ENCODE measurements at regions not wholly inside any gene's neighbourhood (a gene's known extent, or its start where the extent isn't known, plus 50 kb on each side); places are given as distances from the start of the nearest gene placed in this dataset.
"Not testable (repeated sequence)": the region's sequence is repeated elsewhere in the genome, so short reads cannot be mapped to it uniquely, and the experiment has no call there.

DNA sequence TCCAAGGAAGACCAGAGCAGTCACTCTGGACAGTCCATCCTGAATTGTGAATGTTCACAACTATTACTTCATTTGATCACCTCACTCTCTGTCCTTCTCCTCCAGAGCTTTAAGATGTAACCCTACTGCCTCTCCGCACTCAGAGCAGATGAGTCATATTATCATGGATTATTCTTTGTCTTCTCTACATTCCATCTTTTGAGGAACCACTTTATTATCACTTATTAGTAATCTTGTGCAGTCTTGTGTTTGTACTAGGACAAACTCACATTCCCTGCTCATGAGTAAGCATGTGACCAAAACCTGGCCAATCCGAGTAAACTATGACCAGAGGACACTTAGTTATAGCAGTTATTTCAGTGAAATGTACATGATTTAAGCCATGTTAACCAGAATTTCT lies 401.5 kb upstream of the ADGRB3 start:
- no peak for DNase-seq

DNA sequence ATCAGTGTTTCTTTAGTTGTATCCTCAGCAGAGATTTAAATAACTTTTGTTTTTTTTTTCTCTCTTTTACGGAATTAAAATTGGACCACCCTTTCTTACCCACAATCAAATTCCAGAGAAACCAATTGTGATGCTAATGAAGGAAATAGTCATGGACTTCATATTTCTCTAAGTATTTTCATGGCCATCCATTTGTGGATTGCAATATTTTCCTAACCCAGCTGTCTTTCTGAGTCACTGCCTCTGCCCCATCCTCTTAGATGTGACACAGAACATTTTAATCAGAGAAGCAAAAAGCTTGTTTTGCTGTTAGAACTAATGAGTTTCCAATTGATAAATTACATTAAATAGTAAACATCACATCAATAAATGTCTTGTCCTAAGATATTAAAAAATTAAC lies 405.5 kb upstream of the ADGRB3 start:
- DNase-seq = no peak

GRCh38 chr6:68226460-68226859 lies 408.6 kb upstream of the ADGRB3 start:
- peak; percentile 2 for DNase-seq

DNA sequence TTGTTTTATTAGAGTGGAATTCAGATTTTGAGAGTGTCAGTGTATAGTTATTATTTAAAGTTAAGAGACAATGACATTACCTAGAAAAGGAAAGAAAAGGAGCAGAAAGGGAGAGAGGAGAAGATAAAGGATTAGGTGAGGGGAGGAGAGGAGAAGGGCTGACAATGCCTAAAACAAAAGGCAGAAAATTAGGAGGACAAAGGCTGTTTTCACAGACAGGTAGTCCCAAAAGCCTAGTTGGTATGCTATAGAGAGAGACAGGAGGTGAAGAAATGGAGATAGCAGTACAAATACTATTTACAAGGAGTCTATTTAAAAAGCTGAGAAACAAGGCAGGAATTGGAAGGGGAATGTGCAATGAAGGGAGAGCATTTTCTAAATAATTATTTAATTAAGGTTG lies 409.4 kb upstream of the ADGRB3 start:
- DNase-seq = no peak

DNA sequence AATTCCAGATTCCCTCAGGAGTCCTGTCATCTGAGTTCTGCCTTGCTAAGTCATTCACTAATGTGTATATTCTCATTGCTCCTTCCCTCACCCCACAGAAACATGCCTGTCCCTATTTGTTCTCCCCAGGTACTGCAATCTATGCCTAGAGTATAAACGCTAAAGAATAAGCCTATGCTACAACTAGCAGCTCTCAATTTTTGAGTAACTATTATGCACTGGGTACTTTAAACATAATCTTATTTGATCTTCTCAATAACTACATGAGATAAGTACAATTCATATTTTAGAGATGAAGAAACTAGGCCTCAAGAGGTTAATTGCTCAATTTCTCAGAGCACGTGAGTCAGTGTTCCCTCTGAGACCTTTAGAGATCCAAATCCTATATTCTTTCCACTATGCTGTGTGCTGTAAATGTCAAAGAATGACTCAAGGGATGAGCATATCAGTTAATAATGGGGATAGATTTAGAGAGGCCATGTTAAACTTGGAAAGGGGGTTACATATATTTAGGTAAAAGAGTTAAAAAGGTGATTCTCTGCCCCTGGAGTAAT lies 423.8 kb upstream of the ADGRB3 start:
- no peak for DNase-seq

- not testable (repeated sequence) for DNase-seq
Observed at GRCh38 chr6:68207612-68208011, 427.5 kb upstream of the ADGRB3 start.

- DNase-seq = no peak
Observed at GRCh38 chr6:68200929-68201328, 434.2 kb upstream of the ADGRB3 start.

DNA sequence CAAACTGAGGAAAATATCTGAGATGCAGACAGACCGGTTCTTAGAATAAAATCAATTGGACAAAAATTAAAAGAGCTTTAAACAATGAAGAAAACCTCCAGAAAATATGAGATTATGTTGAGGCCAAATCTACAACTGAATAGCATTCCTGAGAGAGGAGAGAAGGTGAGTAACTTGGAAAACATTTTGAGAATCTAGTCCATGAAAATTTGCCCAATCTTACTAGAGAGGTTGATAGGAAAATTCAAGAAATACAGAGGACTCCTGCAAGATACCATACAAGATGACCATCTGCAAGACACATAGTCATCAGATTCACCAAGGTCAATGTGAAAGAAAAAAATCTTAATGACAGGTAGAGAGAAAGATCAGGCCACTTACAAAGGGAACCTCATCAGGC lies 437.7 kb upstream of the ADGRB3 start:
- DNase-seq = no peak

GRCh38 chr6:68196645-68197044 lies 438.4 kb upstream of the ADGRB3 start:
- DNase-seq = no peak

- DNase-seq = not testable (repeated sequence)
Observed at GRCh38 chr6:68195753-68196152, 439.3 kb upstream of the ADGRB3 start.

GRCh38 chr6:68194846-68195478 lies 440.1 kb upstream of the ADGRB3 start:
- DNase-seq = no peak

DNA sequence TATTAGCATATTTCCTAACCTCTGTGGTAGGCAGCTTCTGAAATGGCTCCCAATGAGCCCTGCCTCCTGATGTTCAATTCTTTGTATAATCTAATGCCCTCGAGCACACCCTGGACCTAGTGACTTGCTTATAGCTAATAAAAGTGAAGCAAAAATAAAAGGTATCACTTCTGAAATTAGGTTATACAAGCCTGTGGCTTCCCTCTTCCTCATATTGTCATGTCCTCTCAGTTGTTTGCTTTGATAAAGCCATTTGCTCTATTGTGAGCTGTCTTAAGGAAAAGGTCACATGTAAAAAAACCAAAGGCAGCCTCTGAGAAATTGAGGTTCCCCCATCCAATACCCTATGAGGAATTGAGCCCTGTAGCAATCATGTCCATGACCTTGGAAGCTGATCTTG lies 442.1 kb upstream of the ADGRB3 start:
- DNase-seq = no peak

DNA sequence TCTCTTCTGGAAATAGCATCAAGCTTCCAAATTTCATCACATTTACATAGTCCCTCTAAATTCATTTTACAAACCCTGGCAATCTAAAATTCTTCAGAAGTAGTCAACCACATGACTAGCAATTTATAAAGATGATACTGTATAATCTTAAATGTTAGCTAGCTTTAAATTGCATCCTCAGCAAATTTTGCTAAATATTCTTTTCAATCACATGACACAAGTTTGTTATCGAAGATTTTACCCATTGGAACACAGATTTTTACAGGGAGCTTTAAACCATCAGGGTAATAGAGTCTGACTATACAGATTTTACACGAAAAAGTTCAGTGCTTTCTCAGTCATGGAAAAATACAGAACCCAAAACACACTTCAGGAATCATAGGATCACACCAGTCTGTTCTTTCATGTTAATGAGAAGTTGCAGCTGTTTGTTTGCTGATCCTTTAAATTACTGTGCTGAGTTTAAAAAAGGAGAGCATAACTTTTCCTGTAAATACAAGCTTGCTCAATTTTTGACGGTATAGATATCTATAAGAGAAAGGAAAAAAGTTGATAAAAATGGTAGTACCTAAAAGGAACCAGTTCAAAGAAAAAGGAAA lies 445.8 kb upstream of the ADGRB3 start:
- no peak for DNase-seq

- DNase-seq = no peak
Observed at GRCh38 chr6:68186870-68187269, 448.2 kb upstream of the ADGRB3 start.

DNA sequence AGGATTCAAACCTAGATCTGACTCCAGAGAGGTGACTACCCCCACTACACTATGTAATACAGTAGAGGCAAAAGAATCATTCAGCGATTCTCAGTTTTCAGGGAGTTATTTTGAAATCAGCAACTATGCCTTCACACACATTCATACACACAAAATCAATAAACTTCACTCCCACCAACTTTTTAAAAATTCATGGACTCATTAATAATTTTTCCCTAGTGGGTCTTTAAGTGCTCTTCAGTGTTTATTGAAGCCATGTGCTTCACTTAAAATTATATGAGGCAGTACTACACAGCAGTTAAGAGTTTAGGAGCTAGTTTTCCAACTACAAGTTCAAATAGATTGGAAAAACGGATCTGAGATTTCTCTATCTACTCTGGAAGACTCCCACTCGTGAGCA lies 452.7 kb upstream of the ADGRB3 start:
- no peak for DNase-seq

- DNase-seq = not testable (repeated sequence)
Observed at GRCh38 chr6:68181027-68181426, 454.1 kb upstream of the ADGRB3 start.

DNA sequence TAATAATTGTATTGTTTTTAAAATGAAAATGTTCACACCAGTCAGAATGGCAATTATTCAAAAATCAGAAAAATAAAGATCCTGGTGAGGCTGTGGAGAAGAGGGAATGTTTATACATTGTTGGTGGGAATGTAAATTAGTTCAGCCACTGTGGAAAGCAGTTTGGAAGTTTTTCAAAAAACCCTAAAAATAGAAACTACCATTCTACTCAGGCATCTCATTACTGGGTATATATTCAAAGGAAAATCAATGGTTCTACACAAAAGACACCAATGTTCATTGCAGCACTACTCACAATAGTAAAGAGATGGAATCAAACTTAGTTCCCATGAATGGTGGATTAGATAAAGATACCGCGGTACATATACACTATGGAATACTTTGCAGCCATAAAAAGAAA lies 461.5 kb upstream of the ADGRB3 start:
- no peak for DNase-seq

- no peak for DNase-seq
Observed at GRCh38 chr6:68169922-68170321, 465.2 kb upstream of the ADGRB3 start.

- DNase-seq = no peak
Observed at GRCh38 chr6:68167604-68168003, 467.5 kb upstream of the ADGRB3 start.

GRCh38 chr6:68160812-68161211 lies 474.3 kb upstream of the ADGRB3 start:
- not testable (repeated sequence) for DNase-seq

DNA sequence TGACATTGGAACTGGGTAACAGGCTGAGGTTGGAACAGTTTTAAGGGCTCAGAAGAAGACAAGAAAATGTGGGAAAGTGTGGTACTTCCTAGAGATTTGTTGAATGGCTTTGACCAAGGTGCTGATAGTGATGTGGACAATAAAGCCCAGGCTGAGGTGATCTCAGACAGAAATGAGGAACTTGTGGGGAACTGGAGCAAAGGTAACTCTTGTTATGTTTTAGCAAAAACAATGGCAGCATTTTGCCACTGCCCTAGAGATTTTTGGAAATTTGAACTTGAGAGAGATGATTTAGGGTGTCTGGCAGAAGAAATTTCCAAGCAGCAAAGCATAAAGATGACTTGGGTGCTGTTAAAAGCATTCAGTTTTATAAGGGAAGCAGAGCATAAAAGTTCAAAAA lies 474.7 kb upstream of the ADGRB3 start:
- DNase-seq = no peak

GRCh38 chr6:68159433-68159832 lies 475.6 kb upstream of the ADGRB3 start:
- no peak for DNase-seq

DNA sequence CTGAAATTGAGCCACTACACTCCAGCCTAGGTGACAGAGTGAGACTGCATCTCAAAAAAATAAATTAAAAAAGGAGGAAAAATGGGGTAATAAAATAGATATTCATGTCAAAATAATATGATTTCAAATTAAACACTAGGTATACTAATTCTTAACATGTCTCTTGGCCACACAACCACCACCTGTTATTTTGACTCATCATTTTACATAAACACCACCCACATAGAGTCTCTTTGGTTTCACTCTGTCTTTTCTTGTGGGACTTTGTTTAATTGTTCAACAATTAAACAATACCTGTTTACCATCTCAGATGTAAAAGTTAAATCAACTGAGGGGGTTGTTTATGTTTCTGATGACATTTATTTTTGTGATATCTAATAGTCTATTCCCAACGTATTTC lies 476.8 kb upstream of the ADGRB3 start:
- DNase-seq = no peak

GRCh38 chr6:68144667-68145066 lies 490.4 kb upstream of the ADGRB3 start:
- no peak for DNase-seq

GRCh38 chr6:68141190-68141589 lies 493.9 kb upstream of the ADGRB3 start:
- no peak for DNase-seq

All from suppressor macrophage treated with lipopolysaccharide for 4 hours (primary cell).